ENCODE measurements at regions not wholly inside any gene's neighbourhood (a gene's known extent, or its start where the extent isn't known, plus 50 kb on each side); places are given as distances from the start of the nearest gene placed in this dataset.

- no peak for TF ChIP-seq CTCF (conservative IDR thresholded peaks at IDR 0.05; ENCODE audit: low read depth in 2 of 2)
- no peak for TF ChIP-seq STAT1 (IDR thresholded peaks at IDR 0.05; ENCODE audit: unreplicated experiment)
- TF ChIP-seq ZNF114 (CRISPR knock-in tag; IDR thresholded peaks at IDR 0.05): no peak
- no peak for TF ChIP-seq ZNF331 (CRISPR knock-in tag; IDR thresholded peaks at IDR 0.05; ENCODE audit: low read depth)
Measured at GRCh38 chr3:13234666-13235065, 161.4 kb upstream of the IQSEC1 start (continued).

- H3K36me3 ChIP-seq (ENCODE audit: insufficient read depth): no peaks in the 10 kb centered on the region
- no peak for DNase-seq (ENCODE audit: low spot score)
- no peak for TF ChIP-seq STAT1 (IDR thresholded peaks at IDR 0.05; ENCODE audit: unreplicated experiment)
Measured at GRCh38 chr3:13233487-13234485, 160.6 kb upstream of the IQSEC1 start.

GRCh38 chr3:13231781-13232666 is 158.8 kb upstream of the IQSEC1 start:
- no peaks in the 10 kb centered on the region for H3K9me3 Mint-ChIP-seq
- H3K4me3 ChIP-seq: no peak overlapping the region
- H3K9me2 ChIP-seq (ENCODE audit: insufficient read depth): no peaks in the 10 kb centered on the region
- no peaks in the 10 kb centered on the region; the same call in 1 of the 2 replicates for H4K20me1 ChIP-seq (replicated peaks; ENCODE audit: insufficient read depth)
- peaks cover 7% of the 10 kb centered on the region; the same call in 1 of the 2 replicates for H3K4me1 ChIP-seq (ENCODE audit: insufficient read depth)
- ATAC-seq (no peak), DNase-seq (ENCODE audit: low spot score) (no peak)
- no peaks in the 10 kb centered on the region for H3F3A ChIP-seq (replicated peaks; ENCODE audit: low read depth)
- H3K36me3 ChIP-seq (ENCODE audit: insufficient read depth): no peaks in the 10 kb centered on the region
- no peak overlapping the region for H3K27ac ChIP-seq (ENCODE audit: low read depth)
- H3K27me3 ChIP-seq (ENCODE audit: insufficient read depth): no peaks in the 10 kb centered on the region
- H3K36me3 Mint-ChIP-seq (ENCODE audit: low read depth): no peaks in the 10 kb centered on the region
- H3K27me3 Mint-ChIP-seq (ENCODE audit: insufficient read depth, low read depth, poor library complexity): peaks cover 7% of the 10 kb centered on the region
- no peak overlapping the region for H2AFZ ChIP-seq
- TF ChIP-seq EZH2phosphoT487 (IDR thresholded peaks at IDR 0.05; ENCODE audit: unreplicated experiment) (no peak), CREB1 (CRISPR knock-in tag; IDR thresholded peaks at IDR 0.05; ENCODE audit: low read depth) (no peak), ETS1 (IDR thresholded peaks at IDR 0.05) (no peak)
- H3K27ac Mint-ChIP-seq: no peak overlapping the region
- H3K4me2 ChIP-seq: no peak overlapping the region
- H3K4me1 Mint-ChIP-seq: peaks cover 35% of the 10 kb centered on the region
- H3K79me2 ChIP-seq (replicated peaks; ENCODE audit: insufficient read depth): no peaks in the 10 kb centered on the region
- no peak overlapping the region for H3K4me3 Mint-ChIP-seq

More at GRCh38 chr3:13233487-13234485, 160.6 kb upstream of the IQSEC1 start:
- Histone ChIP-seq H4K20me1 (replicated peaks; ENCODE audit: insufficient read depth) (no peaks in the 10 kb centered on the region), H3K4me1 (ENCODE audit: insufficient read depth) (peaks cover 7% of the 10 kb centered on the region; the same call in 1 of the 2 replicates), H3K27me3 (ENCODE audit: insufficient read depth) (no peaks in the 10 kb centered on the region), H3K79me2 (replicated peaks; ENCODE audit: insufficient read depth) (no peaks in the 10 kb centered on the region), H3F3A (replicated peaks; ENCODE audit: low read depth) (no peaks in the 10 kb centered on the region), H3K4me3 (no peak overlapping the region), H3K9me2 (ENCODE audit: insufficient read depth) (no peaks in the 10 kb centered on the region), H3K4me2 (no peak overlapping the region), H3K27ac (ENCODE audit: low read depth) (no peak overlapping the region), H2AFZ (no peak overlapping the region)
- H3K36me3 Mint-ChIP-seq (ENCODE audit: low read depth): no peaks in the 10 kb centered on the region
- peak overlapping the region; percentile 31; the same call in 1 of the 2 replicates for H3K27ac Mint-ChIP-seq
- H3K27me3 Mint-ChIP-seq (ENCODE audit: insufficient read depth, low read depth, poor library complexity): peaks cover 9% of the 10 kb centered on the region
- no peak overlapping the region for H3K4me3 Mint-ChIP-seq
- no peak for ATAC-seq
- no peaks in the 10 kb centered on the region for H3K9me3 Mint-ChIP-seq
- peaks cover 35% of the 10 kb centered on the region for H3K4me1 Mint-ChIP-seq
